ENCODE measurements at regions not wholly inside any gene's neighbourhood (a gene's known extent, or its start where the extent isn't known, plus 50 kb on each side); places are given as distances from the start of the nearest gene placed in this dataset.

DNA sequence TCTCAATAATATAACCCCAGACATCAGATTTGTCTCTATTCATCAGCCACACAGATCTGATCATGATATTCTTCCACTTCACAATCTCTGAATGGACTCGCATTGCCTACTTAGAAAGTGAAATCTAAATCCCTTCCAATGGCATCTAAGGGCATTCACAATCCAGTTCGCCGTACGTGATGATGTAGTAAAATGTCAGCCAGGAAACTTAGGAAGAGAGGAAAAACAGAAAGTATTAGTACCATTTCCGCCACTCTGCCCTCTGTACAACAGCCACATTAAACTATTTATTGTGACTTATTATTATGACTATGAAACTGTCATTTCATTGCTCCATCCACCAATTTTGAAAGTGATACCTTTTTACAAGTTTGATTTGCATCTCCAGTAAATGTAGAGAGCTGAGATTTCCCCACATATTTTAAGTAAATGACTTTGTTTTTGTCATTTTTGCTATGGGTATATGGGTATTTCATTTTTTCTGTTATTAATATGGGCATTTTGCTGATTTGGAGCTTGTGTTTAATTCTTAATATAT is 69.4 kb upstream of the SMIM36 start:
- TF ChIP-seq SIN3A (IDR thresholded peaks at IDR 0.05; ENCODE audit: borderline replicate concordance, insufficient read depth, low read length): no peak

DNA sequence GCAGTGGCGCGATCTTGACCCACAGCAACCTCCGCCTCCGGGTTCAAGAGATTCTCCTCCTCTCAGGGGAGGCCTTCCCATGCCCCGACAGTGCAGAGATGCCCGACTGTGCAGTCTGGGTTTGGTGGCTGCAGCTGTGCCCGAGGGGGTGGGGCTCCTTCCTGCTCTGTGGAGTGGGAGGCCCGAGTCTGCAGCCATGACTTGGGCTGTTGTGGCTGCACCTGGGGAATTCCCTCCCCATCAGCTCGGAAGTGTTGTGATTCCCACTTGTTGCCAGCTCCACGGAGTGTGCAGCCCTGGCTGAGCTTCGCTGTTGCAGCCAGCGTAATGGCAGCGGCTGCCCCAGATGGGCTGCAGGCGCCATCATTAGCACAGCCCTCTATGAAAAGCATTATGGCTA is 66.4 kb upstream of the SMIM36 start:
- TF ChIP-seq FOXP2 (optimal IDR thresholded peaks at IDR 0.05; ENCODE audit: borderline replicate concordance, extremely low read depth, extremely low read length, insufficient read depth) (peak; percentile 56), SIN3A (IDR thresholded peaks at IDR 0.05; ENCODE audit: borderline replicate concordance, insufficient read depth, low read length) (no peak)
- TF ChIP-seq, protein P1, sequence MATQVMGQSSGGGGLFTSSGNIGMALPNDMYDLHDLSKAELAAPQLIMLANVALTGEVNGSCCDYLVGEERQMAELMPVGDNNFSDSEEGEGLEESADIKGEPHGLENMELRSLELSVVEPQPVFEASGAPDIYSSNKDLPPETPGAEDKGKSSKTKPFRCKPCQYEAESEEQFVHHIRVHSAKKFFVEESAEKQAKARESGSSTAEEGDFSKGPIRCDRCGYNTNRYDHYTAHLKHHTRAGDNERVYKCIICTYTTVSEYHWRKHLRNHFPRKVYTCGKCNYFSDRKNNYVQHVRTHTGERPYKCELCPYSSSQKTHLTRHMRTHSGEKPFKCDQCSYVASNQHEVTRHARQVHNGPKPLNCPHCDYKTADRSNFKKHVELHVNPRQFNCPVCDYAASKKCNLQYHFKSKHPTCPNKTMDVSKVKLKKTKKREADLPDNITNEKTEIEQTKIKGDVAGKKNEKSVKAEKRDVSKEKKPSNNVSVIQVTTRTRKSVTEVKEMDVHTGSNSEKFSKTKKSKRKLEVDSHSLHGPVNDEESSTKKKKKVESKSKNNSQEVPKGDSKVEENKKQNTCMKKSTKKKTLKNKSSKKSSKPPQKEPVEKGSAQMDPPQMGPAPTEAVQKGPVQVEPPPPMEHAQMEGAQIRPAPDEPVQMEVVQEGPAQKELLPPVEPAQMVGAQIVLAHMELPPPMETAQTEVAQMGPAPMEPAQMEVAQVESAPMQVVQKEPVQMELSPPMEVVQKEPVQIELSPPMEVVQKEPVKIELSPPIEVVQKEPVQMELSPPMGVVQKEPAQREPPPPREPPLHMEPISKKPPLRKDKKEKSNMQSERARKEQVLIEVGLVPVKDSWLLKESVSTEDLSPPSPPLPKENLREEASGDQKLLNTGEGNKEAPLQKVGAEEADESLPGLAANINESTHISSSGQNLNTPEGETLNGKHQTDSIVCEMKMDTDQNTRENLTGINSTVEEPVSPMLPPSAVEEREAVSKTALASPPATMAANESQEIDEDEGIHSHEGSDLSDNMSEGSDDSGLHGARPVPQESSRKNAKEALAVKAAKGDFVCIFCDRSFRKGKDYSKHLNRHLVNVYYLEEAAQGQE (IDR thresholded peaks at IDR 0.05; ENCODE audit: insufficient read depth in 1 of 2, low read depth in 2 of 2, low read length in 2 of 2): no peak

DNA sequence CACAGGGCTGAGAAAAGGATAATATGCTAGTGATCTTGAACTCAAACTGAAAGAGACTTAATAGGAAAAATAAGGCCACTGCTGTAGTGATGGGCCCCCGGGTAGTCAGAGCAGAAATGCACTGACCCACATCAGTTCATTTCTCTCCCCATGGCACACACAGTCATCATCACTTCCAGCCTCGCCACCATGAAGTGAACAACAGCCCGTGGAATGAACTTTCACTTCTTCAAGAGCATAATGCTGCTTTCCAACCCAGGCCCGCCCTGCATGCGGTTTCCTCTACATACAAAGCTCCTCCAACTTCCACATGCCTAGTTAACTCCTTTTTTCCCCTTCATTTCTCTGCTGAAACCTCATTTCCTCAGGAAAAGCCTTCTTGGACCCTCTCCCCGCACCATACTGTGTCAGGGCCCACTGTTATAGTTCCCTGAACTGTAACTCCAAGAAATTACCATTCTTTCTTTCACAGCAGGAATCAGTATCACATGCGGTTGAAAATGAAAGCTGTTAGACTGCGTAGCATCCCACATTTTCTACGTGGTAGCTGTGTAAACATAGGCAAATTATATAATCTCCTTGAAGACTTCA is 65.8 kb upstream of the SMIM36 start:
- TF ChIP-seq POLR2AphosphoS5 (IDR thresholded peaks at IDR 0.05; ENCODE audit: low read depth, low read length) (peak; percentile 28; the same call in 1 of the 2 replicates), SIN3A (IDR thresholded peaks at IDR 0.05; ENCODE audit: borderline replicate concordance, insufficient read depth, low read length) (no peak; the same call in 1 of the 2 replicates)

DNA sequence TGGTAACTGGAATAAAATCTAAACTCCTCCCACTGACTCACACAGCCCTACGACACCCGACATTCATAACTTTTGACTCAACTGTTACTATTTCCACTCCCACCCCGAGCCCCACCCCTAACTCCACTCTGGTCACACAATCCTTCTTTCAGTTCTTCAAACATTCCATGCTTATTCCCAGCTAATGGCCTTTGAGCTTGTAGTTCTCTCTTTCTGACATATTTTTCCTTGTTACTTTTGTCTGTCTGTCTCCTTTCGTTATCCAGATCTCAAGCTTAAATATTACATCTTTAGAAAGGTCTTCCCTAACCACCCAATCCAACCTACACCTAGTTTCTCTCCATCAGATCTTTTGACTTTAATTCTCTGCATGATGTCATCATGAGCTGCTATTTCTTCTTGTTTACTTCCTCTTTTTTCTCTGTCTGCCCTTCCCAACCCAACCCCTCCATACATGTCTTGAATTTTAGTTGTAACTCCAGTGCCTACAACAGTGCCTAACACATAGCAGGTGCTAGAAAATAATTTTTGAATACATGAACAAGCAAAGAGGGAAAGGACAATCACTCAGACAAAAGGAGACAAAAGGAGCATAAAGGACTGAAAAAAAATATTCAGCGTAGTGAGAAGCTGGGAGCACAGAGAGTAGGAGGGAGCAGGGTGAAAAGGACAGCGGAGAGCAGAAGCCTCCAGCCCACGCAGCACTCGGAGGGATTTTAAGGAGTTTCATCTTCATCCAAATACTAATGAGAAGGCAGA is 65.2 kb upstream of the SMIM36 start:
- TF ChIP-seq, protein P1 (IDR thresholded peaks at IDR 0.05; ENCODE audit: insufficient read depth in 1 of 2, low read depth in 2 of 2, low read length in 2 of 2): no peak
- TF ChIP-seq TAF1 (IDR thresholded peaks at IDR 0.05; ENCODE audit: borderline replicate concordance, insufficient read depth, low read length): 0 out of 2 replicates have a peak, but pooled peaks have one; percentile 13

DNA sequence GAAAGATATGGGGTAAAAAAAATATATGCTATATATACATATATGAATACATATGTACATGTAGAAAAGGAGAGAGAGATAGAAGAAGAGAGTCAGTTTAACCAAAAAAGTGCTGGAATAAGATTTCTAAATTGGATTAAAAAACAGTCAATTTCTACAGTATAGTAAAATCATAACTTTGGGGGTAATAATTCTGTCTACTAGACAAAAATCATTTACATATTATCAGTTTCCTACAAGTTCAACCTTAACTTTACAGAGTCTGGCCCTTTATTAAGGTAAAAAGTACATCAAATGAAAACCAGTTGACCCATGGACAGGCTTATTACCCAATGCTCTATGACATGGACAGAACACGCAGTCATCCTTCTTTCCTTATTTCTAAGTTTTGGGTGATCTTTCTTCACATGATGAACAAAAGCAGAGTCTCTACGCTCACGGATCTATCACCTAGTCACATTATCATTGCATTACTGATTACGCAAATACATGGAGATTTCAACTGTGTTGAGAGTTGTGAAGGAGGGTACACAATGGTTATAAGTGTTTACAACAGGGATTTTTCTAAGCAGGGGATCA is 63.9 kb upstream of the SMIM36 start:
- TF ChIP-seq POLR2AphosphoS5 (IDR thresholded peaks at IDR 0.05; ENCODE audit: low read depth, low read length) (no peak), FOXP2 (optimal IDR thresholded peaks at IDR 0.05; ENCODE audit: borderline replicate concordance, extremely low read depth, extremely low read length, insufficient read depth) (no peak), SIN3A (IDR thresholded peaks at IDR 0.05; ENCODE audit: borderline replicate concordance, insufficient read depth, low read length) (no peak), TAF1 (IDR thresholded peaks at IDR 0.05; ENCODE audit: borderline replicate concordance, insufficient read depth, low read length) (no peak)
- TF ChIP-seq, protein P1 (IDR thresholded peaks at IDR 0.05; ENCODE audit: insufficient read depth in 1 of 2, low read depth in 2 of 2, low read length in 2 of 2): no peak

DNA sequence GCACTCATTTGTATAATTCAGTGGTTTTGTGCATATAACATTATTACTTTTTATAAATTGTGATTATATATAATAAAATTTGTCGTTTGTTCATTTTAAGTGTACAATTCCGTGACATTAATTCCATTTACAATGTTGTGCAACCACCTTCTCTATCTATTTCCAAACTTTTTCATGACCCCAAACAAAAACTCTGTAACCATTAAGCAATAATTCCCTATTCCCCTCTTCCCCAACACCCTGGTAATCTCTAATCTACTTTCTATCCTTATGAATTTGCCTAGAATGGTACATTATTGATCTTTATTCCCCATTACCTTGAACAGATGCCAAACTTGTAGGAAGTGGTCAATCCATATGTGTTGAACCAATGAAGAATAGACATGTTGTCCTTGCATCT is 61.3 kb upstream of the SMIM36 start:
- TF ChIP-seq POLR2AphosphoS5 (IDR thresholded peaks at IDR 0.05; ENCODE audit: low read depth, low read length): no peak
- no peak for TF ChIP-seq FOXP2 (optimal IDR thresholded peaks at IDR 0.05; ENCODE audit: borderline replicate concordance, extremely low read depth, extremely low read length, insufficient read depth)
- TF ChIP-seq, protein P1 (IDR thresholded peaks at IDR 0.05; ENCODE audit: insufficient read depth in 1 of 2, low read depth in 2 of 2, low read length in 2 of 2): no peak
- TF ChIP-seq TAF1 (IDR thresholded peaks at IDR 0.05; ENCODE audit: borderline replicate concordance, insufficient read depth, low read length): no peak
- TF ChIP-seq SIN3A (IDR thresholded peaks at IDR 0.05; ENCODE audit: borderline replicate concordance, insufficient read depth, low read length): no peak
